Keratinocyte (primary cell): ENCODE measurements at regions not wholly inside any gene's neighbourhood (a gene's known extent, or its start where the extent isn't known, plus 50 kb on each side); places are given as distances from the start of the nearest gene placed in this dataset.

Experiments used
- DNase-seq: peaks from one replicate; pipeline ENCODE4 v3.0.0-alpha.2; 2011; ENCODE audit warnings: low read depth, missing footprints, low spot score
- FAIRE-seq: peaks from 2 replicates; lab custom pipeline; 2011; peaks lifted over from hg19 to GRCh38; lab: Jason Lieb, UNC
- H2AFZ ChIP-seq: 2 replicates; pipeline ENCODE4 v1.6.0; 2012; ENCODE audit warnings: low read length, control low read depth, inconsistent platforms; ENCODE audit not compliant: control insufficient read depth
- H3K27ac ChIP-seq: 2 replicates; pipeline ENCODE4 v1.5.1; 2011; ENCODE audit warnings: low read length; ENCODE audit not compliant: control insufficient read depth, insufficient read depth
- H3K27me3 ChIP-seq: 3 replicates; pipeline ENCODE4 v1.6.0; 2011; ENCODE audit warnings: low read length; ENCODE audit not compliant: control insufficient read depth, insufficient read depth; ENCODE audit errors: extremely low read depth
- H3K36me3 ChIP-seq, 2 experiments: 2 replicates in 1 of 2; 3 replicates in 1 of 2; pipeline ENCODE4 v1.5.1; 2011; ENCODE audit warnings: low read length in 2 of 2, mild to moderate bottlenecking in 1 of 2; ENCODE audit not compliant: control insufficient read depth in 2 of 2, insufficient read depth in 2 of 2; ENCODE audit errors: extremely low read depth in 1 of 2
- H3K4me1 ChIP-seq: 3 replicates; pipeline ENCODE4 v1.5.1; 2011; ENCODE audit warnings: low read length; ENCODE audit not compliant: control insufficient read depth, insufficient read depth; ENCODE audit errors: extremely low read depth
- H3K4me2 ChIP-seq: 3 replicates; pipeline ENCODE4 v1.6.0; 2011; ENCODE audit warnings: low read depth, low read length; ENCODE audit not compliant: control insufficient read depth, insufficient read depth; ENCODE audit errors: extremely low read depth
- H3K4me3 ChIP-seq, 3 experiments: fragments of 200-600 bp in 1 of 3; sonication (generic) in 1 of 3; 2 replicates in 2 of 3; 3 replicates in 1 of 3; pipeline ENCODE4 v1.5.1; 2011 to 2016; ENCODE audit warnings: low read length in 3 of 3, mild to moderate bottlenecking in 3 of 3, control low read depth in 2 of 3, inconsistent platforms in 1 of 3, low read depth in 1 of 3, mixed read lengths in 1 of 3, mixed run types in 1 of 3, moderate library complexity in 1 of 3; ENCODE audit not compliant: control insufficient read depth in 2 of 3, insufficient read depth in 2 of 3; ENCODE audit errors: extremely low read depth in 1 of 3
- H3K79me2 ChIP-seq: 2 replicates; pipeline ENCODE4 v1.6.0; 2012; ENCODE audit warnings: low read length; ENCODE audit not compliant: control insufficient read depth, insufficient read depth
- H3K9ac ChIP-seq: 3 replicates; pipeline ENCODE4 v1.6.0; 2011; ENCODE audit warnings: low read length; ENCODE audit not compliant: control insufficient read depth, insufficient read depth; ENCODE audit errors: extremely low read depth
- H3K9me1 ChIP-seq: 3 replicates; pipeline ENCODE4 v1.6.0; 2011; ENCODE audit warnings: low read length; ENCODE audit not compliant: control insufficient read depth, insufficient read depth; ENCODE audit errors: extremely low read depth
- H3K9me3 ChIP-seq: 2 replicates; pipeline ENCODE4 v1.5.1; 2012; ENCODE audit warnings: low read depth, low read length; ENCODE audit not compliant: control insufficient read depth
- H4K20me1 ChIP-seq: 3 replicates; pipeline ENCODE4 v1.6.0; 2011; ENCODE audit warnings: low read length; ENCODE audit not compliant: control insufficient read depth, insufficient read depth; ENCODE audit errors: extremely low read depth
- EZH2 ChIP-seq: IDR thresholded peaks from one replicate; pipeline ENCODE4 v1.6.1; 2012; ENCODE audit warnings: inconsistent platforms, mild to moderate bottlenecking, low read length, moderate library complexity
- dilution Hi-C: fragments of 300-500 bp; cut with MboI; formaldehyde crosslinking; loops from one replicate; pipeline ENCODE4 v1.7.0; 2020; ENCODE audit warnings: low sequenced_read_pairs; ENCODE audit not compliant: extremely low pct_ligation_motif_present
- TF ChIP-seq, protein P1 (sequence below), 3 experiments: IDR thresholded peaks in 1 of 3; conservative IDR thresholded peaks in 1 of 3; optimal IDR thresholded peaks in 1 of 3; 2 replicates in 2 of 3; 3 replicates in 1 of 3; pipeline versions ENCODE3 to v1.5.1; 2011; ENCODE audit warnings: low read length in 3 of 3, mild to moderate bottlenecking in 3 of 3, moderate library complexity in 2 of 3, control low read depth in 1 of 3, inconsistent platforms in 1 of 3; ENCODE audit not compliant: insufficient read depth in 2 of 3; ENCODE audit errors: extremely low read depth in 1 of 3

DNA sequence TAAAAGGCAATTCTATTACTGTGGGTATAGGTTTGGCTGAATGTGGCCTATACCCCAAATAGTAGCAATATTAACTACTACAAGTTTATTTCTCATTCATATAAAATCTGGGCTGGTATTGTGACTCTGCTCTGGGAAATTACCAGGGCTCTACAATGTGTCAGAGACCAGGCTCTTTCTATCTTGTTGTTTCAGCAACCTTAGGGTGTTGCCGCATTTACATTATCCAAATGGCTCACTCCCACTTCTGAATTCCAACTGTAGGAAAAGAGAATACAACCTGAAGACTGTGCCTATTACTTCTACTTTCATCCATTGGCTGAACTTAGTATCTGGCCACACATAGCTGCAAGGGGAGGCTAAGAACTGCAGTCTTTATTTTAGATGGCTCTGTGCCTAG, 106.7 kb upstream of the CENPW start:
- DNase-seq (no peak), FAIRE-seq (no peak)
- H3K9me3 ChIP-seq, result no peaks in the 10 kb centered on the region
- no peaks in the 10 kb centered on the region for H4K20me1 ChIP-seq
- no peak overlapping the region for H3K27ac ChIP-seq
- H3K4me1 ChIP-seq, result no peaks in the 10 kb centered on the region
- TF ChIP-seq, protein P1, sequence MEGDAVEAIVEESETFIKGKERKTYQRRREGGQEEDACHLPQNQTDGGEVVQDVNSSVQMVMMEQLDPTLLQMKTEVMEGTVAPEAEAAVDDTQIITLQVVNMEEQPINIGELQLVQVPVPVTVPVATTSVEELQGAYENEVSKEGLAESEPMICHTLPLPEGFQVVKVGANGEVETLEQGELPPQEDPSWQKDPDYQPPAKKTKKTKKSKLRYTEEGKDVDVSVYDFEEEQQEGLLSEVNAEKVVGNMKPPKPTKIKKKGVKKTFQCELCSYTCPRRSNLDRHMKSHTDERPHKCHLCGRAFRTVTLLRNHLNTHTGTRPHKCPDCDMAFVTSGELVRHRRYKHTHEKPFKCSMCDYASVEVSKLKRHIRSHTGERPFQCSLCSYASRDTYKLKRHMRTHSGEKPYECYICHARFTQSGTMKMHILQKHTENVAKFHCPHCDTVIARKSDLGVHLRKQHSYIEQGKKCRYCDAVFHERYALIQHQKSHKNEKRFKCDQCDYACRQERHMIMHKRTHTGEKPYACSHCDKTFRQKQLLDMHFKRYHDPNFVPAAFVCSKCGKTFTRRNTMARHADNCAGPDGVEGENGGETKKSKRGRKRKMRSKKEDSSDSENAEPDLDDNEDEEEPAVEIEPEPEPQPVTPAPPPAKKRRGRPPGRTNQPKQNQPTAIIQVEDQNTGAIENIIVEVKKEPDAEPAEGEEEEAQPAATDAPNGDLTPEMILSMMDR (optimal IDR thresholded peaks at IDR 0.05 in 1 of 3, IDR thresholded peaks at IDR 0.05 in 1 of 3, conservative IDR thresholded peaks at IDR 0.05 in 1 of 3; ENCODE audit: extremely low read depth in 1 of 3, insufficient read depth in 2 of 3, low read length in 3 of 3), result no peak
- H3K4me2 ChIP-seq, result no peak overlapping the region
- H3K79me2 ChIP-seq, result no peaks in the 10 kb centered on the region
- H3K4me3 ChIP-seq, result no peak overlapping the region
- H3K9ac ChIP-seq, result no peak overlapping the region
- H3K27me3 ChIP-seq, result no peaks in the 10 kb centered on the region
- dilution Hi-C loops, result no loop called here
- H3K9me1 ChIP-seq, result no peaks in the 10 kb centered on the region
- no peak overlapping the region for H2AFZ ChIP-seq
- H3K36me3 ChIP-seq, result no peaks in the 10 kb centered on the region

DNA sequence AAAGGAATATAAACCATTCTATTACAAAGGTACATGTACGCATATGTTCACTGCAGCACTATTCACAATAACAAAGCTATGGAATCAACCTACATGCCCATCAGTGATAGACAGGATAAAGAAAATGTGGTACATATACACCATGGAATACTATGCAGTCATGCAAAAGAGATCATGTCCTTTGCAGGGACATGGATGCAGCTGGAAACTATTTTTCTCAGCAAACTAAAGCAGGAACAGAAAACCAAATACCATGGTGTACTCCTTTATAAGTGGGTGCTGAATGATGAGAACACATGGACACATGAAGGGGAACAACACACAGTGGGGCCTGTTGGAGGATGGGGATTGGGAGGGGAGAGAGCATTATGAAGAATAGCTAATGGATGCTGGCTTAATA, 104.6 kb upstream of the CENPW start:
- Histone ChIP-seq H3K27ac (no peak overlapping the region), H2AFZ (no peak overlapping the region), H4K20me1 (no peaks in the 10 kb centered on the region), H3K9ac (no peak overlapping the region), H3K36me3 (no peaks in the 10 kb centered on the region), H3K79me2 (no peaks in the 10 kb centered on the region), H3K9me3 (no peaks in the 10 kb centered on the region), H3K4me1 (no peaks in the 10 kb centered on the region), H3K9me1 (no peaks in the 10 kb centered on the region), H3K4me2 (no peak overlapping the region), H3K4me3 (no peak overlapping the region), H3K27me3 (no peaks in the 10 kb centered on the region)
- no peak for TF ChIP-seq EZH2
- TF ChIP-seq, protein P1 (optimal IDR thresholded peaks at IDR 0.05 in 1 of 3, IDR thresholded peaks at IDR 0.05 in 1 of 3, conservative IDR thresholded peaks at IDR 0.05 in 1 of 3; ENCODE audit: extremely low read depth in 1 of 3, insufficient read depth in 2 of 3, low read length in 3 of 3), result no peak
- dilution Hi-C loops, result no loop called here
- DNase-seq (no peak), FAIRE-seq (no peak)
